ENCODE measurements at regions not wholly inside any gene's neighbourhood (a gene's known extent, or its start where the extent isn't known, plus 50 kb on each side); places are given as distances from the start of the nearest gene placed in this dataset.

DNA sequence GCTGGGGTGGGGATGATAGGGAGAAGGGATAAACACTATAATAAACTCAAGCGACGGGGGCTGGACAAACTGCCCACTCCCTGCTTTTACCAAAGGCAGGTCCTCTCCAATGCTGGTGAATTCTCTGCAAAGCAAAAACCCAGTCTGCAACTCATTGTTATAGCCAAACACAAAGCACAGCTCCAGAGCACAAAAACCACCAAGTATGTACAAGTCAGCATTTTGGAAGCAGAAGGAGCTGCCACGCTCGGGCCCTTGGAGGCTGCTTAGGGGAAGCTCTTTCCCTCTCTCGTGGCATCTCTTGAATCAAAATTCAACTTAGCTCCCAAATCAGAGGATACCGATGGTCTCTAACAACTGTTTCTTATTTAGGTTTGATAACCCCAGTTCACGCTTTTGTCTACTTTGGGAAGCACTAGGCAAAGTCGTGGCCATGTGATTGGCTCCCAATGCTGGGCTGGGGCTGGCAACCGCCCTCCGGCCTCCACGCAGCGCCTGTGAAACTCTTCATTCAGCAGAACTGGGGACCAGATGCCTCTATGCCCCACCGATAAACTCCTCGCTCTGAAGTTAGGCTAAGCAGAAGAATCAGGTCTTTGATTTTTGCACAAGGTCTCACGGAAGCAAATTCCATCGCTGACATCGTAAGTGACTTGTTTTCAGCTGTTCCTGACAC, 158.5 kb upstream of the FOXN3 start:
- H3K9me3 Mint-ChIP-seq: no peaks in the 10 kb centered on the region
- POLR2A ChIA-PET: no interaction called here
- peak overlapping the region; percentile 22 for H3K27ac Mint-ChIP-seq
- H3K4me1 Mint-ChIP-seq: peaks cover 8% of the 10 kb centered on the region
- no peaks in the 10 kb centered on the region for H3K27me3 Mint-ChIP-seq
- DNase-seq: no peak
- CTCF ChIA-PET: no interaction called here
- peaks cover 28% of the 10 kb centered on the region for H3K36me3 Mint-ChIP-seq (ENCODE audit: low read depth)
- H3K4me3 Mint-ChIP-seq: no peak overlapping the region

DNA sequence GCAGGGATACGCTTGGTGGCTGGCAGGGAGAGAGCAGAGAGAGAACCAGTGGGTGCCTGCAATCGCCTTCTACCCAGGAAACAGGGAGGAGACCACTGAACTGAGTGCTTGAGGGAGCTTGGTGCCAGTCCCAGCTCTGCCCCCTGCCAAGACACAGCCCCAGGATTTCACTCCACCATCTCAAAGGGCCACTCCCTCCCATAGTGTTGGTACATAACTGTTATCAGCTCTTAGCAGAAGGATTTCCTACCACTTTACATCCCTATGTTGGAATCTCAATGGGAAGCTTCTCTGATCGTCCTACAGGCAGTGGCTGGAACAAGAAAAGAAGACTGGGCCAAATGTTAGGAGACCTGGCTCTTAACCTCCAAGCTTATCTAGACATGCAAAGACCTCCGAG, 157.4 kb upstream of the FOXN3 start:
- H3K4me1 Mint-ChIP-seq: peaks cover 7% of the 10 kb centered on the region
- no peak overlapping the region for H3K4me3 Mint-ChIP-seq
- POLR2A ChIA-PET: no interaction called here
- no peak for DNase-seq
- H3K27ac Mint-ChIP-seq: no peak overlapping the region
- H3K27me3 Mint-ChIP-seq: no peaks in the 10 kb centered on the region
- H3K36me3 Mint-ChIP-seq (ENCODE audit: low read depth): peaks cover 32% of the 10 kb centered on the region
- H3K9me3 Mint-ChIP-seq: no peaks in the 10 kb centered on the region
- CTCF ChIA-PET: interaction anchor here (0.7 kb wide), 1 partner anchor 9 kb away, joined by 3 read pairs; no protein-coding TSS in a partner anchor

DNA sequence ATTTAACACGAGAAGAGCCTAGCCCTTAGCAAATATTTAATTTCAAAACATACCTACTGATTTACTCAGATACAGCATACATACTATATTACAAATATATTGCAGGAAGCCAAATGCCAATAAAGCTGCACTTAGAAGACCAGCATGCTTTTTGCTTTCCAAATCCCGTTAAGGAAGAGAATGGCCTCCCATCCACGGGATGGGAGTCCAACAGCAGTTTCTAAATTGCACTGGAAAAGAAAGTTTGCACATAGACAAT, 156.3 kb upstream of the FOXN3 start:
- H3K9me3 Mint-ChIP-seq: no peaks in the 10 kb centered on the region
- CTCF ChIA-PET: no interaction called here
- H3K27ac Mint-ChIP-seq: no peak overlapping the region
- POLR2A ChIA-PET: no interaction called here
- no peak overlapping the region for H3K4me3 Mint-ChIP-seq
- peaks cover 30% of the 10 kb centered on the region for H3K36me3 Mint-ChIP-seq (ENCODE audit: low read depth)
- no peak for DNase-seq
- no peaks in the 10 kb centered on the region for H3K27me3 Mint-ChIP-seq
- H3K4me1 Mint-ChIP-seq: peaks cover 5% of the 10 kb centered on the region

DNA sequence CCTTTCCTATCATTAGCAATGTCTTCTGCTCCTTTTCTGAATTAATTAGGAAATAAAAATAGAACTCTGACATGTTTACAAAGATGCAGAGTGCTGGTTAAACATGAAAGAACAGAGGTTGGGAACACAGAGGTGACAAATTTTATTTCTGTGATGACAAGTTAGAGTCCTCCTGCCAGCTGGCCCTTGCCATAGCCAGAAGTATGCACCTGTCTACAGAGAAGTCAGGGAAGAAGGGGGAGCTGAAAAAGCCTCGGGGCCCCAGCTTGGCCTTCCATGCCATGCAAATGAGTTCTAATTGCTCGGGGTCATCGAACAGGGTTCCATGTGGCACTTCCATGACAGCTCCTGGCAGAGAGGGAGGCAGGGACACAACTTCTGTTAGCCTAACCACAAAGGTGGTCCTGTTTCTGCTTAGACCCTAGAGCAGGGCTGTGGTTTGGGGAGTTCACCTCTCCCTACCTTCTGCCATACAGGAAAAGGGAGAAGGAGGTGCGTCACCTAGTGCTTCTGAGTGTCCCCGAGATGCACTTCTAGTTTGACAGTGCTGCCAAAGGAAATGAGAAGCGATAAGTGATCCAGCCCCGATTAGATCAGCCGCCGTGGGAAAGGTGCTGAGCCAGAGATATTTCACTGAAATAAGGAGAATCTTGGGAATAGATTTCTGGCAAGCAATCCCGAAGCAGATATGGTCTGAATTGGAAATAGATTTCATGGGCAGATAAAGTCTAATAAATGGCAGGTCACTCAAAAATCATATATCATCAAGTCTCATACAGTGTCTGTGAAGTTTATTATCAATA, 155.8 kb upstream of the FOXN3 start:
- Mint-ChIP-seq H3K36me3 (ENCODE audit: low read depth) (peaks cover 28% of the 10 kb centered on the region), H3K27me3 (no peaks in the 10 kb centered on the region), H3K4me3 (no peak overlapping the region), H3K27ac (no peak overlapping the region), H3K4me1 (peaks cover 3% of the 10 kb centered on the region), H3K9me3 (no peaks in the 10 kb centered on the region)
- no peak for DNase-seq
- ChIA-PET CTCF (interaction anchor here (0.7 kb wide), 1 partner anchor 38 kb away, joined by 3 read pairs; no protein-coding TSS in a partner anchor), POLR2A (no interaction called here)

DNA sequence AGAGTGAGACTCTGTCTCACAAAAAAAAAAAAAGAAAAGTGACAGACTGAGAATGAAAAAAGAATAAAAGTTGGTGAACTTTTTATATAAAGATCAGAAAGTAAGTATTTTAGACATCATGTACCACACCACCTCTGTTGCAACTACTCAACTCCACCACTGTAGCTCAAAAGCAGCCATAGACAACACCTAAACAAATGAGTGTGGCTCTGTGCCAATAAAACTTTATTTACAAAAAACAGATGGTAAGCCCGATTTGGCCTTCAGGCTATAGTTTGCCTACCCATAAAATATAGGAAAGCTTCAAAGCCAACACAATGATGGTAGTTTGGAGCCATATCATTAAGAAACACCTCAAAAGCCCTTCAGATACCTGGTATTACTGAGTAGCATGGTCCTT, 154.5 kb upstream of the FOXN3 start:
- peaks cover 28% of the 10 kb centered on the region for H3K36me3 Mint-ChIP-seq (ENCODE audit: low read depth)

DNA sequence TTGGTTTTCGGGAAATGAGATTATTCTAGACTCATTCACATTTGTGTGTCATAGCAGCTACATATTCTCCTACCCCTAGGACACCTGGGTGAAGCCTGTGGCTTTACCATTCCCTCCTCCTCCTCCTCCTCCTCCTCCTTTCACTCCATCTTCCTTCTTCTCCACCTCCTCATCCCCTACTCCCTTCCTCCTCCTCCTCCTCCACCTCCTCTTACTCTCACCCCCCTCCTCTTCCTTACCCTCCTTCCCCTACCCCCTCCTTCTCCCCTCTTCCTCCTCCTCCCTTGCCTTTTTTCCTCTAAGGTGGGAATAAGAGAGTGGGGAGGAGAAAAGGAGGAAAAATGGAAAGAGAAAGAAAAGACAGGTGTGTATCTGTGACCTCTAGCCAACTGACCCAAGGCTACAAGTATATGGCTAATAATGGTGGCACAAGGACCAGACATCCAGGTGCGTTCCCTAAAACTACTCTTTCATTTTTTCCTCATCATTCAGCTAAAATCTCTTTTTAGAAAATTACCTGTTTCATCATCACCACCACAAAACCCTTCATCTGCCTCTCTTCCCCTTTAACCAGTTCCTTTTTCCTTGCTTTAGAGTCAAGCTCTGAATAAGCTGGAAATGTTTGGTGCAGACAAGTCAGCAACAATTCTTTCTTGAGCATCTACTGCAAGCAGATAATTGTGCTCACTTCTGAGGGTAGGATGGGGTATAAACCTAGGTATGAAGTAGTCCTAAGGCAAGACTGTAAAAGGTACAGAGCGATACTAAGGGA, 149.8 kb upstream of the FOXN3 start:
- DNase-seq: no peak
- peaks cover 37% of the 10 kb centered on the region for H3K36me3 Mint-ChIP-seq (ENCODE audit: low read depth)
- no peak overlapping the region for H3K27ac Mint-ChIP-seq
- no peaks in the 10 kb centered on the region for H3K9me3 Mint-ChIP-seq
- no peaks in the 10 kb centered on the region for H3K27me3 Mint-ChIP-seq
- no peak overlapping the region for H3K4me3 Mint-ChIP-seq
- H3K4me1 Mint-ChIP-seq: peaks cover 9% of the 10 kb centered on the region
- CTCF ChIA-PET: interaction anchor here (0.8 kb wide), 1 partner anchor 167 kb away, joined by 3 read pairs; no protein-coding TSS in a partner anchor
- POLR2A ChIA-PET: no interaction called here

More for the DNA sequence above, 154.5 kb upstream of the FOXN3 start:
- POLR2A ChIA-PET: interaction anchor here (0.6 kb wide), 1 partner anchor 106 kb away, joined by 3 read pairs; no protein-coding TSS in a partner anchor
- no peak for DNase-seq
- Mint-ChIP-seq H3K27ac (no peak overlapping the region), H3K27me3 (no peaks in the 10 kb centered on the region), H3K9me3 (no peaks in the 10 kb centered on the region), H3K4me1 (peaks cover 3% of the 10 kb centered on the region), H3K4me3 (no peak overlapping the region)
- CTCF ChIA-PET: interaction anchor here (0.6 kb wide), 2 partner anchors 10 to 685 kb away, joined by 3 read pairs; no protein-coding TSS in a partner anchor

DNA sequence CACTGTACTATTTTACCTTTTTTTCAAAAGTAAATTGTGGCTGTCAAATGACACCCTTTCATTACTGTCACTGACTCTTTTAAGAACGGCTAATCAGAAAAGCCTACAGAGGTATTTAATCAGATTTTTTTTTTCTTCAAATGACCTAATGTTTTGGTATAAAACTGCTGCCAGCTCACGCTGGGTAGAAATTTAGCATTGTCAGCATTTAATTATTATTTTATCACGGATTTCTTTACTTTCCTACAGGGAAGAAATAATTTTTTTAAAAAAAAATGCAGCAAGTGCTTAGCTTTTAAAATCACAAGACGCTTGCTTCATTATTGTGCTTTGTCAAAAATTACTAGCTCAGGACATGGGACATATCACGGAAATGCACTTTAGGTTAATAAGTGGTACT, 149.1 kb upstream of the FOXN3 start:
- ChIA-PET CTCF (interaction anchor here (0.8 kb wide), 1 partner anchor 166 kb away, joined by 3 read pairs; no protein-coding TSS in a partner anchor), POLR2A (no interaction called here)
- no peaks in the 10 kb centered on the region for H3K9me3 Mint-ChIP-seq
- peaks cover 10% of the 10 kb centered on the region for H3K4me1 Mint-ChIP-seq
- no peak for DNase-seq
- no peaks in the 10 kb centered on the region for H3K27me3 Mint-ChIP-seq
- H3K4me3 Mint-ChIP-seq: no peak overlapping the region
- H3K27ac Mint-ChIP-seq: no peak overlapping the region
- peaks cover 42% of the 10 kb centered on the region for H3K36me3 Mint-ChIP-seq (ENCODE audit: low read depth)

DNA sequence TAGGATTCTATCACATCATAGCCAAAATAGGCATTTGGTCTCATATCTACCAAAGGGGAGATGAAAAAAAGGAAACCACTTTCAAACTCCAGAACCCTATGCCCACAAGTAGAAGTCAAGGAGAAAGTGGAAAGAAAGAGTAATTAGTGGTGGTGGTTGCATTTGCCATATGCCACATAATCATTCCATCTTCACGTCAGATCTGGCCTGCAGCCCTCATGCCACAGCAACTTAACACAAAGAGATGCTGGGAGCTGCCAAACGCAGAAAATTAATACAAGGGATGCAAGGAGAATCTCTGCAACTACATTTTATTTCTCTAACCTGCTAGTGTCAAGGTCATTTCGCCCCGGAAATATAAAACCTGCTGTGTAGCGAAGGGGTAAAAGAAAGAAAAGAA, 148.6 kb upstream of the FOXN3 start:
- peaks cover 10% of the 10 kb centered on the region for H3K4me1 Mint-ChIP-seq

DNA sequence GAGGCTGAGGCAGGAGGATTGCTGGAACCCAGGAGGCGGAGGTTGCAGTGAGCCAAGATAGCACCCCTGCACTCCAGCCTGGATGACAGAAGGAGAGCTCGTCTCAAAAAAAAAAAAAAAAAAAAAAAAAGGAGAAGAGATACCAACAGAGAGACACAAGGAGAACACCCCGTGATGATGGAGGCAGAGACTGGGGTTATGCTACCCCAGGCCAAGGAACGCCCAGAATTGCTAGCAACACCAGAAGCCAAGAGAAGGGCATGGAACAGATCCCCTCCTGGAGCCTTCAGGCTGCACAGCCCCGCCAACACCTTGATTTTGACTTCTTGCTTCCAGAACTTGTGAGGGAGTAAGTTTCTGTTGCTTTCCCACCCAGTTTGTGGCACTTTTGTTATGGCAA, 148.0 kb upstream of the FOXN3 start:
- H3K27me3 Mint-ChIP-seq: no peaks in the 10 kb centered on the region
- H3K9me3 Mint-ChIP-seq: no peaks in the 10 kb centered on the region
- H3K27ac Mint-ChIP-seq: no peak overlapping the region
- H3K4me3 Mint-ChIP-seq: no peak overlapping the region
- CTCF ChIA-PET: interaction anchor here (1.5 kb wide), 1 partner anchor 10 kb away, joined by 3 read pairs; no protein-coding TSS in a partner anchor
- DNase-seq: no peak
- peaks cover 46% of the 10 kb centered on the region for H3K36me3 Mint-ChIP-seq (ENCODE audit: low read depth)
- POLR2A ChIA-PET: no interaction called here
- H3K4me1 Mint-ChIP-seq: peaks cover 12% of the 10 kb centered on the region

More for the DNA sequence above, 148.6 kb upstream of the FOXN3 start:
- Mint-ChIP-seq H3K9me3 (no peaks in the 10 kb centered on the region), H3K4me3 (no peak overlapping the region), H3K36me3 (ENCODE audit: low read depth) (peaks cover 45% of the 10 kb centered on the region), H3K27ac (no peak overlapping the region), H3K27me3 (no peaks in the 10 kb centered on the region)
- CTCF ChIA-PET: interaction anchor here (0.8 to 1.5 kb wide), 2 partner anchors 9 to 166 kb away, joined by 3 read pairs; no protein-coding TSS in a partner anchor
- no peak for DNase-seq
- POLR2A ChIA-PET: no interaction called here

DNA sequence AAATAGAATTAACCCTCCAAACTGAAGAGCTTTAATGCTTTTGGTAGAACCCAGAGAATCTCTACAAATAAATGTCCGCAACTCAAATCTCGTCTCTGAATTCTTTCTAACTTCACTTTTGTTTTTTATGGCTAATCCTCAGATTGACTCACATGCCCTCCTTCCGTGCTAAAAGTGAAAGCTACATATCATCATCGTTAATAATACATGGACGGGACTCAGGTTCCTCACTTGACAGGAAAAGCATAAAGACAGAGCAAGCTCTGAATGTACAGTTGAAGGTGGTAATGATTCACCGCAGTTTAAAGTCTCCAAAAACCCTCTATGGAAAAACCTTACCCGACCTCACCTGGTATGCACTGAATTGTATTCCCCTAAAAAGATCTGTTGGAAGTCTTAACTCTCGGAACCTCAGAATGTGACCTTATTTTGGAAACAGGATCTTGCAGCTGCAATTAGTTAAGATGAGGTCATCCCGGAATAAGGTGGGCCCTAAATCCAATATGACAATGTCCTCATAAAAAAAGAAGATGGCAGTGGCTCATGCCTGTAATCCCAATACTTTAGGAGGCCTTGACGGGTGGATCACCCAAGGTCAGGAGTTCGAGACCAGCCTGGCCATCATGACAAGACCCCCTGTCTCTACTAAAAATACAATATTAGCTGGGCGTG, 147.4 kb upstream of the FOXN3 start:
- DNase-seq: no peak
- no peak overlapping the region for H3K4me3 Mint-ChIP-seq
- H3K27me3 Mint-ChIP-seq: no peaks in the 10 kb centered on the region
- ChIA-PET POLR2A (no interaction called here), CTCF (interaction anchor here (1.5 kb wide), 1 partner anchor 10 kb away, joined by 3 read pairs; no protein-coding TSS in a partner anchor)
- peaks cover 46% of the 10 kb centered on the region for H3K36me3 Mint-ChIP-seq (ENCODE audit: low read depth)
- peaks cover 13% of the 10 kb centered on the region for H3K4me1 Mint-ChIP-seq
- H3K27ac Mint-ChIP-seq: no peak overlapping the region
- H3K9me3 Mint-ChIP-seq: no peaks in the 10 kb centered on the region

DNA sequence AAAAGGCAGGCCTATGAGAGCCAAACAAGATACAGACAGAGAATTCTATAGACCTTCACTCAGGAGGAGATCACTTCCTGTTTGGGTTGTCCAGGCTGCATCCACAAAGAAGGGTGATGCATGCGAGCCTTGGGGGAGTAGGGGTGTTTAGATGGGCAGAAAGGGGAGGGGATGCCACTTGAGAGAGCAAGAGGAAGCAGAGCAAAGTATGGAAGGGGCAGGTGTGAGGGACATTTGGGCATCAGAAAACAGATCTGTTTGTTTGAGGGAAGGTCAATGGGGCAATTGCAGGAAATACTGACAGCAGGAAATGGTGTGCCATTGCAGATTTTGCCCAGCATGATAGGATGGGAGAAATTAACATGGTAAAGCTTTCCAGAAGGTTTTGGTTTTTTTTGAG, 146.4 kb upstream of the FOXN3 start:
- Mint-ChIP-seq H3K9me3 (no peaks in the 10 kb centered on the region), H3K4me1 (peaks cover 10% of the 10 kb centered on the region), H3K36me3 (ENCODE audit: low read depth) (peaks cover 53% of the 10 kb centered on the region), H3K27ac (no peak overlapping the region), H3K4me3 (no peak overlapping the region), H3K27me3 (no peaks in the 10 kb centered on the region)
- ChIA-PET CTCF (no interaction called here), POLR2A (no interaction called here)
- DNase-seq: no peak

DNA sequence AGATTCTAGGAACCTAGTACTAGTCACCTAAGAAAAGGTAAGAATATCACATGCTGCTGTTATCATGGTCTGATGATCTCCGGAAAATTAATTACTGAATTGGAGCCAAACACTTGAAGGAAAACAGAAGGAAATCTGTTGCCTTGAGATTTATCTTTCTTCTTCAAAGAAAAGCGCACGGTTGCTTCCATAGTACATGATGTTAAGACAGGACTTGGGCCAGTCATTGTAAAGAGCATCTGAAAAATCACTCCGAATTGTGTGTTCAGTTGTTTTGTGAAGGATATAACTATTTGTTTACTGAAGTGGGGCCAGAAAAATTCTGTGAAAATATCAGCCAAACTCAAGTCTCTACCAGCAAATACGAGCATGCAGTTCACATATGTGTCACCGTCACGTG, 134.9 kb upstream of the FOXN3 start:
- no peak overlapping the region for H3K4me3 Mint-ChIP-seq
- peaks cover 19% of the 10 kb centered on the region for H3K4me1 Mint-ChIP-seq
- ChIA-PET POLR2A (no interaction called here), CTCF (no interaction called here)
- H3K27me3 Mint-ChIP-seq: no peaks in the 10 kb centered on the region
- H3K9me3 Mint-ChIP-seq: no peaks in the 10 kb centered on the region
- H3K27ac Mint-ChIP-seq: no peak overlapping the region
- DNase-seq: no peak
- H3K36me3 Mint-ChIP-seq (ENCODE audit: low read depth): peaks cover 23% of the 10 kb centered on the region

All from activated CD4-positive, alpha-beta T cell treated with anti-CD3 and anti-CD28 coated beads, Interleukin-2, amount 10 ng/mL, durations not matched to agents 7 days and 5 days (primary cell).